AG04449 (cell line): ENCODE measurements at regions not wholly inside any gene's neighbourhood (a gene's known extent, or its start where the extent isn't known, plus 50 kb on each side); places are given as distances from the start of the nearest gene placed in this dataset.

Experiments
- CTCF ChIA-PET: fragments of 350-600 bp; formaldehyde crosslinking; extraction: SDS; loops from one replicate; lab custom pipeline; 2021; ENCODE audit warnings: antibody characterized with exemption; lab: Yijun Ruan, JAX
- POLR2A ChIA-PET: fragments of 400-600, 350-600 bp; formaldehyde crosslinking; extraction: SDS; loops from one replicate; lab custom pipeline; 2020; ENCODE audit warnings: antibody characterized with exemption, inconsistent platforms; lab: Yijun Ruan, JAX
- DNase-seq: peaks from one replicate; pipeline ENCODE4 v3.0.0-alpha.2; 2010; ENCODE audit warnings: low read depth, low spot score
- H3K4me3 ChIP-seq: 2 replicates; pipeline ENCODE4 v1.5.1; 2011; ENCODE audit warnings: low read depth, mild to moderate bottlenecking, control low read depth, low read length
- CTCF ChIP-seq: IDR thresholded peaks from one replicate; pipeline ENCODE4 v1.5.1; 2011; ENCODE audit warnings: mild to moderate bottlenecking, moderate library complexity, low read length, control low read depth, inconsistent platforms; ENCODE audit not compliant: insufficient read depth; ENCODE audit errors: missing control alignments

- H3K4me3 ChIP-seq = no peak overlapping the region
- ChIA-PET POLR2A (no interaction called here), CTCF (no interaction called here)
- DNase-seq = no peak
- TF ChIP-seq CTCF = no peak
These were observed 171.5 kb downstream of the KCNS3 start for GRCh38 chr2:18050001-18050400.

GRCh38 chr2:18049325-18049724, 170.9 kb downstream of the KCNS3 start:
- no peak overlapping the region for H3K4me3 ChIP-seq
- ChIA-PET POLR2A (no interaction called here), CTCF (no interaction called here)
- TF ChIP-seq CTCF = no peak
- DNase-seq = no peak

GRCh38 chr2:18047896-18048657, 169.6 kb downstream of the KCNS3 start:
- TF ChIP-seq CTCF = no peak
- no peak for DNase-seq
- CTCF ChIA-PET = no interaction called here
- no peak overlapping the region for H3K4me3 ChIP-seq
- POLR2A ChIA-PET = no interaction called here

- no peak for TF ChIP-seq CTCF
- ChIA-PET CTCF (no interaction called here), POLR2A (no interaction called here)
- H3K4me3 ChIP-seq = no peak overlapping the region
- DNase-seq = no peak
These were observed 168.7 kb downstream of the KCNS3 start for GRCh38 chr2:18047213-18047611.

GRCh38 chr2:18046558-18047212, 168.2 kb downstream of the KCNS3 start:
- ChIA-PET POLR2A (no interaction called here), CTCF (interaction anchor here (0.6 kb wide), 1 partner anchor 39 kb away, joined by 3 read pairs; no protein-coding TSS in a partner anchor)
- TF ChIP-seq CTCF = no peak
- no peak for DNase-seq
- H3K4me3 ChIP-seq = no peak overlapping the region

GRCh38 chr2:18046017-18046416, 167.6 kb downstream of the KCNS3 start:
- H3K4me3 ChIP-seq = no peak overlapping the region
- POLR2A ChIA-PET = no interaction called here
- TF ChIP-seq CTCF = no peak
- CTCF ChIA-PET = interaction anchor here (0.6 kb wide), 1 partner anchor 40 kb away, joined by 3 read pairs; no protein-coding TSS in a partner anchor
- no peak for DNase-seq
